ENCODE measurements at regions not wholly inside any gene's neighbourhood (a gene's known extent, or its start where the extent isn't known, plus 50 kb on each side); places are given as distances from the start of the nearest gene placed in this dataset.
"Not testable (repeated sequence)": the region's sequence is repeated elsewhere in the genome, so short reads cannot be mapped to it uniquely, and the experiment has no call there.

- TF ChIP-seq CTCF (IDR thresholded peaks at IDR 0.05 in 2 of 3, conservative IDR thresholded peaks at IDR 0.05 in 1 of 3; ENCODE audit: insufficient read depth in 2 of 3, low read depth in 1 of 3, low read length in 3 of 3); POLR2A (conservative IDR thresholded peaks at IDR 0.05); SP1 (CRISPR knock-in tag; IDR thresholded peaks at IDR 0.05); SRF (CRISPR knock-in tag; IDR thresholded peaks at IDR 0.05); ZKSCAN3 (CRISPR knock-in tag; IDR thresholded peaks at IDR 0.05): not testable (repeated sequence)
These were observed 443.5 kb downstream of the SH2D1A start for GRCh38 chrX:124789874-124790273.

All from K562 (cell line).